ACC112 (cell line): ENCODE measurements at regions not wholly inside any gene's neighbourhood (a gene's known extent, or its start where the extent isn't known, plus 50 kb on each side); places are given as distances from the start of the nearest gene placed in this dataset.

Experiments used
- H2AFZ ChIP-seq: fragments of 200-600 bp; sonication (generic); one replicate; pipeline ENCODE4 v1.6.0; 2017; ENCODE audit warnings: antibody characterized with exemption, low read length; ENCODE audit not compliant: unreplicated experiment
- H3K27ac ChIP-seq: fragments of 200-600 bp; sonication (generic); 2 replicates; pipeline ENCODE4 v1.5.1; 2014; ENCODE audit warnings: low read depth, mild to moderate bottlenecking, antibody characterized with exemption, low read length, moderate library complexity
- H3K27me3 ChIP-seq: fragments of 200-600 bp; sonication (generic); 2 replicates; pipeline ENCODE4 v1.6.1; 2014; ENCODE audit warnings: mild to moderate bottlenecking, antibody characterized with exemption, low read length, moderate library complexity, mixed read lengths; ENCODE audit not compliant: insufficient read depth
- H3K36me3 ChIP-seq: fragments of 200-600 bp; sonication (generic); 2 replicates; pipeline ENCODE4 v1.6.1; 2016; ENCODE audit warnings: mild to moderate bottlenecking, antibody characterized with exemption, low read length, moderate library complexity, mixed read lengths; ENCODE audit not compliant: insufficient read depth
- H3K4me1 ChIP-seq: fragments of 200-600 bp; sonication (generic); one replicate; pipeline ENCODE4 v1.6.1; 2016; ENCODE audit warnings: low read length, mixed read lengths; ENCODE audit not compliant: insufficient read depth, unreplicated experiment, control insufficient read depth
- H3K4me3 ChIP-seq: fragments of 200-600 bp; sonication (generic); 2 replicates; pipeline ENCODE4 v1.5.1; 2014; ENCODE audit warnings: mild to moderate bottlenecking, low read depth, low read length
- H3K79me2 ChIP-seq: fragments of 200-600 bp; sonication (generic); one replicate; pipeline ENCODE4 v1.6.0; 2016; ENCODE audit warnings: low read length; ENCODE audit not compliant: control insufficient read depth, unreplicated experiment, insufficient read depth

DNA sequence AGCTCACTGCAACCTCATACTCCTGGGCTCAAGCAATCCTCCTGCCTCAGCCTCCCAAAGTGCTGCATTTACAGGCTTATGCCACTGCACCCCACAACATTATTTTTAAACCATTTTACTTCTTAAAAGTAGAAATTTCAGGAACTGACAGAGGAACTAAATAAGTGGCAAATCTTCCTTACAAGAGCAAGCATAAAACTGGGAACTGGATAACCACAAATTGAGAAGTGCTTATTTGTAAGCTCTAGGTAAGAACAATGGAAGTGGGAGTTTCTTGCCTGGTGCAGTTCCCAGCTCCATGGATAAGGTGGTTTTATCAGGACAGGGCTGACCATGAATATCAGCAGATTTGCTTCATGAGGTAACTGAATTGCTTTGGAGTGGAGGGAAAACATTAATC lies 655.2 kb downstream of the DIPK2A start:
- H3K4me1 ChIP-seq: no peaks in the 10 kb centered on the region
- H3K27ac ChIP-seq: no peak overlapping the region
- H3K4me3 ChIP-seq: no peak overlapping the region
- H3K36me3 ChIP-seq: no peaks in the 10 kb centered on the region
- no peaks in the 10 kb centered on the region for H3K79me2 ChIP-seq
- no peak overlapping the region for H2AFZ ChIP-seq
- no peaks in the 10 kb centered on the region for H3K27me3 ChIP-seq

DNA sequence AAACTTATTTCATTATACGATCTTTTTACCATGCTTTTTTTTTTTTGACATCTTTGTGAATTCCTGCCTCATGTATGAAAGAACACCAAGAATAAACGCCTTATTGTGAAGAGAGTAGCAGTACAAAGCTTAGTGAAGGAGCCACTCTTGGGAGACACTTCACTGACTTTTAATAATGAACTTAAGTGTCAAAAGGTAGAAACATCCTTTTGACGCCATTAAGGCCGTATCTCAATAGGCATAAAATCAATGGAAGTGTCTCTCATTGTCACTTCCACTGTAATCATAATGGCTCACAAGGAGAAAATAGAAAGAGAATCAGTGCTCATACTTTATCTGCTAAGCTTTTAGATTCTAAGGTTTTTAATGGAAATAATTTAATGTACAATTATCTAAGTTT lies 657.8 kb downstream of the DIPK2A start:
- Histone ChIP-seq H3K4me3 (no peak overlapping the region), H3K79me2 (no peaks in the 10 kb centered on the region), H3K36me3 (no peaks in the 10 kb centered on the region), H3K27me3 (no peaks in the 10 kb centered on the region), H3K27ac (no peak overlapping the region), H2AFZ (no peak overlapping the region), H3K4me1 (no peaks in the 10 kb centered on the region)

DNA sequence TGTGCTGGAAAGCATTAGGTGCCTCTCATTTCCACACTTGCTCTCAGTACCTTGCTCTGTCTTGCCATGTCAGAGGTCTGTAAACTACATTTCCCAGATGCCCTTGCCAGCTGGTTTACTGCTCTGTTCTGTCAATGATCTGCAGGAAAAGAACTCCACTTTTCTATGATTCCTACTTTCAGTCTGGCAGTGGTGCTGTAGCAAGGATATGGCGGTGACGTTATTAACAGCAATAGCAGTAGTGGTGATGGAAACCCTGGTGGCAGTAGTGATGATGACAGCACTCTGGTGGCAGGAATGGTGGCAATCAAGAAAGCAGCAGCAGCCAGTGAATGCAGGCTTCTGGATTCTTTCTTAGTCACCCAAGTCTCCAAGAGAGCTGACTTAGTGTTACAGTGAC lies 665.2 kb downstream of the DIPK2A start:
- Histone ChIP-seq H3K4me1 (no peaks in the 10 kb centered on the region), H3K27ac (no peak overlapping the region), H3K36me3 (no peaks in the 10 kb centered on the region), H3K4me3 (no peak overlapping the region), H2AFZ (no peak overlapping the region), H3K27me3 (no peaks in the 10 kb centered on the region), H3K79me2 (no peaks in the 10 kb centered on the region)

DNA sequence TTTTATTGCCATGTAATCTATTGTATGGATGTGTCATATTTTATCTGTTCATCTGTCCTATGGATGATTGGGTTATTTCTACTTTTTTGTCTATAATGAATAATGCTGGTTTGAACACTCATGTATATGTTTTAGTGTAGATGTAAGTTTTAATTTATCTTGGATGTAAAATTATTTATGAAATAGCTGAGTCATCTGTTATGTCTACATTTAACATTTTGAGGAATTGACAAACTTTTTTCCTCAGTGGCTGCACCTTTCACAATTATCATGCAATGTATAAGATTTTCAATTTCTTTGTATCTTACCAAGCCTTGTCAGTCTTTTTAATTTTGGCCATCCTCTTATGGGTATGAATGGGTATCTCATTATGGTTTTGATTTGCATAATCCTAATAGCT lies 666.4 kb downstream of the DIPK2A start:
- no peak overlapping the region for H2AFZ ChIP-seq
- no peaks in the 10 kb centered on the region for H3K36me3 ChIP-seq
- H3K27me3 ChIP-seq: no peaks in the 10 kb centered on the region
- H3K79me2 ChIP-seq: no peaks in the 10 kb centered on the region
- no peak overlapping the region for H3K4me3 ChIP-seq
- H3K4me1 ChIP-seq: no peaks in the 10 kb centered on the region
- no peak overlapping the region for H3K27ac ChIP-seq

DNA sequence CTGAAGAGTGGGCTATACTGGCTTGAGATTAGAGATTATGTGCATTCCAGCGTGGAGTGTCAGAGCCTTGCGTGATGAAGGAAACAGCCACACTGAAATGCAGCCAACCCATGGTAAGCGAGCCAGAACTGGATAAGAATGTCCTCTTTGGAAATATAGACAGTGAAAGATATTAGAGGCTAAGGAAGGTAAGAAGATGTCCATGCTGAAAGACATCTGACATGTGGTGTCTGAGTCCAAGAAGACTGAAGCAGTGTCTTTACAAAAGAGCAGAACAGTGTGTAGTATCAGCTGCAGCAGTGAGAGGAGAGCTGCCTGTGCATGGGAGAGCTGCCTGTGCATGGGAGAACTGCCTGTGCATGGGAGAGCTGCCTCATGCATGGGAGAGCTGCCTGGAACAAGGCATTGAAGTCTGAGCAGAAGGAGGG lies 672.2 kb downstream of the DIPK2A start:
- H3K4me1 ChIP-seq: peaks cover 8% of the 10 kb centered on the region
- no peak overlapping the region for H2AFZ ChIP-seq
- H3K4me3 ChIP-seq: no peak overlapping the region
- H3K27ac ChIP-seq: no peak overlapping the region
- no peaks in the 10 kb centered on the region for H3K79me2 ChIP-seq
- H3K27me3 ChIP-seq: no peaks in the 10 kb centered on the region
- no peaks in the 10 kb centered on the region for H3K36me3 ChIP-seq

DNA sequence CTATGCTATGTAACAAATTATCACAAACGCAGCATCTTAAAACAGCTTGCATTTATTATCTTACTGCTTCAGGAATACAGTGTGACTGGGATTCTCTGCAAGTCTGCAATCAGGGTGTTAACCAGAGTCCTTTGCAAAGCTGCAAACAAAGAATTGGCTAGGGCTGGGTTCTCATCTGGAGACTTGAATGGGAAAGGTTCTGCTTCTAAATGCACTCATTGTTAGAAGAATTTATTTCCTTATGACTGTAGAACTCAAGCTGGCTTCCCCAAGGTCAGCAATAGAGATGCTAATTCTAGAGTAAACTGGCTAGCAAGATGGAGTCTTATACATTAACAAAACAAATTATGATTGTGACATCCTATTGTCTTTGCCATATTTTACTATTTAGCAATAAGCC lies 673.7 kb downstream of the DIPK2A start:
- Histone ChIP-seq H3K4me1 (peaks cover 8% of the 10 kb centered on the region), H3K4me3 (no peak overlapping the region), H3K79me2 (no peaks in the 10 kb centered on the region), H3K36me3 (no peaks in the 10 kb centered on the region), H2AFZ (no peak overlapping the region), H3K27me3 (no peaks in the 10 kb centered on the region), H3K27ac (no peak overlapping the region)

DNA sequence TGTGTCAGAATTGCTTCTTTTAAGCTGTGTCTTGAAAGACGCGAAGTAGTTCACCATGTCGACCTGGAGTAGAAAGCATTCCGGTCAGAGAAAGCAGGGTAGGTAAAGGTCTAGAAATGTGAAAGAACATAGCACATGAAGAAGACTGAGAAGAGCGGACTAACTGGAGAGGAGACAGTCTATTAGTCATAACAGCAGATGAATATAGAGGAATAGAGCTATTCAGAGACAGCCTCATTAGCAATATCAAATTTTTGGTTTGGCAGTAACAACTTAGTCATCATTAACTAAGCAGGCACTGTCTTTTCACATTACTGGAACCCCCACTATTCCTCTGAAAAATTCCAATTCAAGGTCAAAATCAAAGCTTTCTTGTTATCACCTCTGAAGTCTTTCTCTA lies 678.8 kb downstream of the DIPK2A start:
- no peaks in the 10 kb centered on the region for H3K36me3 ChIP-seq
- H3K79me2 ChIP-seq: no peaks in the 10 kb centered on the region
- no peak overlapping the region for H3K27ac ChIP-seq
- H3K4me3 ChIP-seq: no peak overlapping the region
- peaks cover 11% of the 10 kb centered on the region for H3K4me1 ChIP-seq
- no peaks in the 10 kb centered on the region for H3K27me3 ChIP-seq
- H2AFZ ChIP-seq: no peak overlapping the region

DNA sequence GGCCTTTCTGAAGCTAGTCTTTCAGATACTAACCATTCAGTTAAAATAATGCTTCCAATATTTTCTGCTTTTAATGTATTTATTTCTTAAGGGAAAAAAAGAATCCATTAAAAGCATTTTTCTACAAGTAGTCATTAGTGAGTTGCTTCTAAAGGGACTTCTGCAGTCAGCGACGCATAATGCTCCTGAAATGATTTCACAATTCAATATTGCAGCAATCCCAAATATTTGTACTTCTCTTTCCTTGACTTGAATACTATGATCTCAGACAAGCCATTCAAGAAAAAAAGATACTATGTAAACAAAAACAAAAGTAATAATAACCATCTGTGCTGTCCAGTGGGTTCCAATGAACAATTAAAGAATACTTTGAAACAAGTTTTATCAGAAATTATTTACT lies 681.0 kb downstream of the DIPK2A start:
- H3K4me1 ChIP-seq: peaks cover 11% of the 10 kb centered on the region
- H3K27ac ChIP-seq: no peak overlapping the region
- no peaks in the 10 kb centered on the region for H3K79me2 ChIP-seq
- H3K4me3 ChIP-seq: no peak overlapping the region
- no peaks in the 10 kb centered on the region for H3K27me3 ChIP-seq
- no peaks in the 10 kb centered on the region for H3K36me3 ChIP-seq
- H2AFZ ChIP-seq: no peak overlapping the region

DNA sequence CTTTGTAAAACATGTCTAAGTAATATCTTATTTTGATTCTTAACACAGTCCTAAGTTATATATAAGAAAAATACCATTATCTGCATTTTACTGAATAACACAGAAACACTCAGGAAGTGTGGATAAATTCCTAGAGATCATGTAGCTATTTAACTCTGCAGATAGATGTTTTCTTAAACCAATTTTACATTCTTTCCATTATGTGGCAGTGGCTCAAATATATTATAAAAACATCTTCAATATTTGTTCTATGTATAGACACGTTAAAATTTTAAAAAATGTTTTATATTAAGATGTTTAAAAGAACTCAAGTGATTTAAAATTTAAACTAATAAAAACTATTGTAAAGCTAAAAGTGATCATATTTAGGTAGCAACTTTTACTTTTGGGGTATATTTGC lies 683.8 kb downstream of the DIPK2A start:
- H3K4me3 ChIP-seq: no peak overlapping the region
- H2AFZ ChIP-seq: no peak overlapping the region

DNA sequence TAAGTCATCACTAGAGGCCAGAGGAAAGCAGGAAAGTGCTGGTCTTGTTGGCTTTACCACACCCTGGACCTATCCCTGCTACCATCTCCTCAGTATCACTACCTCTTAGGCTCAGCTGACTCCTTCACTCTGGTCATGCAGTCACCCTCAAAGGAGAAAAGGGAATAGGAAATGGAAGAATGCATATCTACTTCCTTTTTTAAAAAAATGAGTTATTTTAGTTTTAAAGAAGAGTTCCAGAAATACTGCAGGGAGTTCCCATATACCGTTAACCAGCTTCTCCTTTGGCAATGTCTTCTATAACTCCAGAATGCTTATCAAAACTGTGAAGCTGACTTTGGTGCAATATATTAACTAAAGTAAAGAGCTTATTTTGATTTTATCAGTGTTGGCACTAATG lies 688.6 kb downstream of the DIPK2A start:
- H3K4me3 ChIP-seq: no peak overlapping the region
- H3K36me3 ChIP-seq: no peaks in the 10 kb centered on the region
- no peak overlapping the region for H3K27ac ChIP-seq
- H3K79me2 ChIP-seq: no peaks in the 10 kb centered on the region
- H2AFZ ChIP-seq: no peak overlapping the region
- H3K27me3 ChIP-seq: no peaks in the 10 kb centered on the region
- no peaks in the 10 kb centered on the region for H3K4me1 ChIP-seq

More for the DNA sequence above, 683.8 kb downstream of the DIPK2A start:
- Histone ChIP-seq H3K27me3 (no peaks in the 10 kb centered on the region), H3K27ac (no peak overlapping the region), H3K36me3 (no peaks in the 10 kb centered on the region), H3K4me1 (peaks cover 11% of the 10 kb centered on the region), H3K79me2 (no peaks in the 10 kb centered on the region)

DNA sequence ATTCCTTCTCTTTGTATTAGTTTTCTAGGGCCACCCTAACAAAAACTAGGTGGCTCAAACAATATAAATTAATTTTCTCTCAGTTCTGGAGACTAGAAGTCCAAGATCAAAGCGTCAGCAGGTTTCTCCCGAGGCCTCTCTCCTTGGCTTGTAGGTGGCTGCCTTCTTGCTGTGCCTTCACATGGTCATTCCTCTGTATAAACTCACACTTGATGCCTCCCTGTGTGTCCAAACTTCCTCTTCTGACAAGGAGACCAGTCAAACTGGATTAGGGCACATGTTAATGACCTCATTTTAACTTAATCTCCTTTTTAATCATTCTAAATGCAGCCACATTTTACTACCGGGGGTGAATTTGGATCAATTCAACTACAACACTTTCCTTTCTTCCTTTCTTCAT lies 691.1 kb downstream of the DIPK2A start:
- Histone ChIP-seq H2AFZ (no peak overlapping the region), H3K27me3 (no peaks in the 10 kb centered on the region), H3K4me1 (no peaks in the 10 kb centered on the region), H3K36me3 (no peaks in the 10 kb centered on the region), H3K79me2 (no peaks in the 10 kb centered on the region), H3K4me3 (no peak overlapping the region), H3K27ac (no peak overlapping the region)
